Osteocyte (in vitro differentiated cells): ENCODE measurements at regions not wholly inside any gene's neighbourhood (a gene's known extent, or its start where the extent isn't known, plus 50 kb on each side); places are given as distances from the start of the nearest gene placed in this dataset.

Experiments
- DNase-seq: peaks from one replicate; pipeline ENCODE4 v3.0.0; 2021; ENCODE audit warnings: mixed read lengths; ENCODE audit not compliant: unreplicated experiment; ENCODE audit errors: extremely low spot score
- H3K27ac Mint-ChIP-seq: one replicate; pipeline ENCODE4 v1.8.0; 2021; ENCODE audit warnings: mild to moderate bottlenecking, mixed read lengths; ENCODE audit not compliant: unreplicated experiment
- H3K27me3 Mint-ChIP-seq: one replicate; pipeline ENCODE4 v1.8.0; 2021; ENCODE audit warnings: mixed read lengths; ENCODE audit not compliant: unreplicated experiment
- H3K36me3 Mint-ChIP-seq: one replicate; pipeline ENCODE4 v1.8.0; 2021; ENCODE audit warnings: mixed read lengths; ENCODE audit not compliant: unreplicated experiment
- H3K4me1 Mint-ChIP-seq: one replicate; pipeline ENCODE4 v1.8.0; 2021; ENCODE audit warnings: mixed read lengths; ENCODE audit not compliant: unreplicated experiment
- H3K4me3 Mint-ChIP-seq: one replicate; pipeline ENCODE4 v1.8.0; 2021; ENCODE audit warnings: mild to moderate bottlenecking, moderate library complexity, mixed read lengths; ENCODE audit not compliant: unreplicated experiment
- H3K9me3 Mint-ChIP-seq: one replicate; pipeline ENCODE4 v1.8.0; 2021; ENCODE audit warnings: mixed read lengths; ENCODE audit not compliant: unreplicated experiment
- CTCF ChIP-seq: fragments of 200-600 bp; sonication (generic); IDR thresholded peaks from 2 replicates; pipeline ENCODE4 v1.5.0; 2021; ENCODE audit warnings: antibody characterized with exemption, mild to moderate bottlenecking, moderate library complexity

- Mint-ChIP-seq H3K36me3 (no peaks in the 10 kb centered on the region), H3K27me3 (no peaks in the 10 kb centered on the region), H3K4me1 (no peaks in the 10 kb centered on the region), H3K4me3 (no peak overlapping the region), H3K27ac (no peak overlapping the region), H3K9me3 (no peaks in the 10 kb centered on the region)
- TF ChIP-seq CTCF: no peak
- DNase-seq: no peak
Observed at GRCh38 chr15:53110999-53111398, 320.9 kb upstream of the ONECUT1 start.

- Mint-ChIP-seq H3K4me1 (no peaks in the 10 kb centered on the region), H3K27me3 (no peaks in the 10 kb centered on the region), H3K36me3 (no peaks in the 10 kb centered on the region), H3K4me3 (no peak overlapping the region), H3K9me3 (no peaks in the 10 kb centered on the region), H3K27ac (no peak overlapping the region)
- DNase-seq: no peak
- TF ChIP-seq CTCF: no peak
Observed at GRCh38 chr15:53108319-53108718, 318.2 kb upstream of the ONECUT1 start.

GRCh38 chr15:53107855-53108254 is 317.7 kb upstream of the ONECUT1 start:
- no peaks in the 10 kb centered on the region for H3K4me1 Mint-ChIP-seq
- H3K27ac Mint-ChIP-seq: no peak overlapping the region
- no peak for TF ChIP-seq CTCF
- no peaks in the 10 kb centered on the region for H3K9me3 Mint-ChIP-seq
- H3K36me3 Mint-ChIP-seq: no peaks in the 10 kb centered on the region
- H3K27me3 Mint-ChIP-seq: no peaks in the 10 kb centered on the region
- no peak overlapping the region for H3K4me3 Mint-ChIP-seq
- no peak for DNase-seq

- H3K27me3 Mint-ChIP-seq: no peaks in the 10 kb centered on the region
- H3K9me3 Mint-ChIP-seq: no peaks in the 10 kb centered on the region
- H3K4me1 Mint-ChIP-seq: no peaks in the 10 kb centered on the region
- TF ChIP-seq CTCF: no peak
- no peak overlapping the region for H3K27ac Mint-ChIP-seq
- no peak overlapping the region for H3K4me3 Mint-ChIP-seq
- no peaks in the 10 kb centered on the region for H3K36me3 Mint-ChIP-seq
- no peak for DNase-seq
Observed at GRCh38 chr15:53106505-53107286, 316.6 kb upstream of the ONECUT1 start.

- no peak for DNase-seq
- no peaks in the 10 kb centered on the region for H3K27me3 Mint-ChIP-seq
- H3K4me3 Mint-ChIP-seq: no peak overlapping the region
- peaks cover 17% of the 10 kb centered on the region for H3K9me3 Mint-ChIP-seq
- TF ChIP-seq CTCF: no peak
- H3K36me3 Mint-ChIP-seq: no peaks in the 10 kb centered on the region
- H3K4me1 Mint-ChIP-seq: no peaks in the 10 kb centered on the region
- no peak overlapping the region for H3K27ac Mint-ChIP-seq
Observed at GRCh38 chr15:53102483-53102882, 312.3 kb upstream of the ONECUT1 start.
